ENCODE measurements at regions not wholly inside any gene's neighbourhood (a gene's known extent, or its start where the extent isn't known, plus 50 kb on each side); places are given as distances from the start of the nearest gene placed in this dataset.

DNA sequence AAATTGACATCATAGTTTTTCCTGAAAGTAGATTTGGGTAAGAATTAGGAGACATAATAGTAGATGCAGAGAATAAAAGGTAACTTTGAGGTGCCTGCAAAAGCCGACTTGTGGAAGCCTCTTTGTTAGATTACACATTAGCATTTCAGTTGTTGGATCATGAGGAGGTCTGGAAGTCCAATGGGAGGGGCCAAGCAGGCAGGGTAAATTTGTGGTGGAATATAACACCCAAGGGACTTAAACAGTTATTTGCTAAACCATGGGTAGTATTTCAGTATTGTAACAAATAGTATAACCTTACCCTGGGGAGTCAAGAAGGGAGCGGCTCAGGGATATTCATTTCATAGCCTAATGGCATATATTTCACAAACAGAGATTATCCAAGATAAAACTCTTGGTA, 810.7 kb upstream of the AMOT start:
- no peaks in the 10 kb centered on the region for H3K4me1 ChIP-seq (ENCODE audit: control insufficient read depth in 1 of 2, insufficient read depth in 2 of 2, low read length in 2 of 2)
- WGBS, 2 donors, result 71 to 81% methylated on average over 2 of the region's 2 CpGs
- H3K27me3 ChIP-seq (ENCODE audit: control insufficient read depth in 1 of 2, insufficient read depth in 2 of 2, low read length in 1 of 2), result no peaks in the 10 kb centered on the region

DNA sequence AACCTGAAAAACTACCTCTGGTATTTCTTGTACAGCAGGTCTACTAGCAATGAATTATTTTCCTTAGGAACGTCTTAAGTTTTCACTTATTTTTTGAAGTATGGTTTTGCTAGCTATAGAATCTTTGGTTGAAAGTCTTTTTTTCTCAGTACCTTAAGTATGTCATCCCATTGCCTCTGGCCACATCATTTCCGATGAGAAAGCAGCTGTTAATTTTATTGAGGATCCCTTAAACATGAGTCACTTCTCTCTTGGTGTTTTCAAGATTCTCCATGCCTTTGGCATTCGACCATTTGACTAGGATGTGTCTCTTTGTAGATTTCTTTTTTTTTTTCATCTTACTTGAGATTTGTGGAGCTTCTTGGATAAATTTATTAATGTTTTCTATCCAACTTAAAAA, 803.8 kb upstream of the AMOT start:
- H3K4me3 ChIP-seq (ENCODE audit: low read length in 2 of 2), result no peak overlapping the region
- H3K9me3 ChIP-seq (ENCODE audit: control insufficient read depth, low read length), result no peaks in the 10 kb centered on the region
- no peaks in the 10 kb centered on the region for H3K36me3 ChIP-seq (ENCODE audit: control insufficient read depth in 1 of 2, insufficient read depth in 2 of 2, low read length in 1 of 2)
- H3K27me3 ChIP-seq (ENCODE audit: control insufficient read depth in 1 of 2, insufficient read depth in 2 of 2, low read length in 1 of 2), result no peaks in the 10 kb centered on the region
- 71 to 79% methylated on average over 3 of the region's 3 CpGs for WGBS, 2 donors
- ATAC-seq (ENCODE audit: low FRiP score), result no peak
- no peak for DNase-seq
- H3K27ac ChIP-seq (ENCODE audit: low read depth in 1 of 2, low read length in 2 of 2), result no peak overlapping the region
- intact Hi-C loops (cut with DNase I), result no loop called here
- no peaks in the 10 kb centered on the region for H3K4me1 ChIP-seq (ENCODE audit: control insufficient read depth in 1 of 2, insufficient read depth in 2 of 2, low read length in 2 of 2)

More for the DNA sequence above, 810.7 kb upstream of the AMOT start:
- Histone ChIP-seq H3K9me3 (ENCODE audit: control insufficient read depth, low read length) (no peaks in the 10 kb centered on the region), H3K36me3 (ENCODE audit: control insufficient read depth in 1 of 2, insufficient read depth in 2 of 2, low read length in 1 of 2) (no peaks in the 10 kb centered on the region), H3K4me3 (ENCODE audit: low read length in 2 of 2) (no peak overlapping the region), H3K27ac (ENCODE audit: low read depth in 1 of 2, low read length in 2 of 2) (no peak overlapping the region)
- no peak for ATAC-seq (ENCODE audit: low FRiP score)
- no peak for DNase-seq
- intact Hi-C loops (cut with DNase I), result no loop called here

DNA sequence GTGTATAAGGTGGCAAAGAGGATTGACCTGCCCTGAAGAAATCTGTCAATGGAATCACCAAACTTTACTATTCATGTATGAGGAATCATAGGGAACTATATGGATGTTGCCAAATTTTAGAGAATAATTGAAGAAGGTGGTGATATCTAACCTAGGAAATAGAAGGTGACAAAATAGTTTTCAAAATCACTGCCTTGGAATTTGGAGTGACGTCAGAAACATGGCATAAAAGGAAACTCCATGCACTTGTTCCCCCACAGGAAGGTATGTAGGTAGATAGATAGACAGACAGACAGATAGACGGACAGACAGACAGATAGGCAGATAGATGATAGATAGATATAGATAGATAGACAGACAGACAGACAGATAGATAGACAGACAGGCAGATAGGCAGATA, 793.9 kb upstream of the AMOT start:
- 74 to 77% methylated on average over 2 of the region's 2 CpGs for WGBS, 2 donors
- no peaks in the 10 kb centered on the region for H3K36me3 ChIP-seq (ENCODE audit: control insufficient read depth in 1 of 2, insufficient read depth in 2 of 2, low read length in 1 of 2)
- ATAC-seq (ENCODE audit: low FRiP score) (no peak), DNase-seq (no peak)
- H3K4me1 ChIP-seq (ENCODE audit: control insufficient read depth in 1 of 2, insufficient read depth in 2 of 2, low read length in 2 of 2), result no peaks in the 10 kb centered on the region
- H3K4me3 ChIP-seq (ENCODE audit: low read length in 2 of 2), result no peak overlapping the region
- intact Hi-C loops (cut with DNase I), result no loop called here
- H3K9me3 ChIP-seq (ENCODE audit: control insufficient read depth, low read length), result no peaks in the 10 kb centered on the region
- no peak overlapping the region for H3K27ac ChIP-seq (ENCODE audit: low read depth in 1 of 2, low read length in 2 of 2)
- no peaks in the 10 kb centered on the region for H3K27me3 ChIP-seq (ENCODE audit: control insufficient read depth in 1 of 2, insufficient read depth in 2 of 2, low read length in 1 of 2)

DNA sequence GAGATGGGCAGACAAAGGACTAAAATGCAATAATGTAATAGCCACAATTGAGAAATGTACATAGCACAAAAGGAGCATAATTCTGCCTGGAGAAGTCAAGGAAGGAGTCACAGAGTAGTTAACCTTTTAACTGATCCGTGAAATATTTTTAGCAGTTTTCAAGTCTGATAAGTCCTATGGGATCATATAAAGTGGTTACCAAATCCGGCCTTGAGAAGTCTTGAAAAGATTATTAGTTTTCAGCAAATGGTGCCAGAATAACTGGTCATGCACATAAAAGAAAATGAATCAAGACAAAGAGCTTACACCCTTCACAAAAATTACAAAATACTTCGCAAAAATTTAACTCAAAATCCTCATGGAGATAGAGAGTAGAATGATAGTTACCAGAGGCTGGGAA, 788.7 kb upstream of the AMOT start:
- Histone ChIP-seq H3K27me3 (ENCODE audit: control insufficient read depth in 1 of 2, insufficient read depth in 2 of 2, low read length in 1 of 2) (no peaks in the 10 kb centered on the region), H3K4me1 (ENCODE audit: control insufficient read depth in 1 of 2, insufficient read depth in 2 of 2, low read length in 2 of 2) (no peaks in the 10 kb centered on the region), H3K36me3 (ENCODE audit: control insufficient read depth in 1 of 2, insufficient read depth in 2 of 2, low read length in 1 of 2) (no peaks in the 10 kb centered on the region), H3K27ac (ENCODE audit: low read depth in 1 of 2, low read length in 2 of 2) (no peak overlapping the region), H3K4me3 (ENCODE audit: low read length in 2 of 2) (no peak overlapping the region), H3K9me3 (ENCODE audit: control insufficient read depth, low read length) (no peaks in the 10 kb centered on the region)
- WGBS, 2 donors, result 38 to 45% methylated on average over 3 of the region's 3 CpGs
- ATAC-seq (ENCODE audit: low FRiP score) (no peak), DNase-seq (no peak)
- intact Hi-C loops (cut with DNase I), result no loop called here

DNA sequence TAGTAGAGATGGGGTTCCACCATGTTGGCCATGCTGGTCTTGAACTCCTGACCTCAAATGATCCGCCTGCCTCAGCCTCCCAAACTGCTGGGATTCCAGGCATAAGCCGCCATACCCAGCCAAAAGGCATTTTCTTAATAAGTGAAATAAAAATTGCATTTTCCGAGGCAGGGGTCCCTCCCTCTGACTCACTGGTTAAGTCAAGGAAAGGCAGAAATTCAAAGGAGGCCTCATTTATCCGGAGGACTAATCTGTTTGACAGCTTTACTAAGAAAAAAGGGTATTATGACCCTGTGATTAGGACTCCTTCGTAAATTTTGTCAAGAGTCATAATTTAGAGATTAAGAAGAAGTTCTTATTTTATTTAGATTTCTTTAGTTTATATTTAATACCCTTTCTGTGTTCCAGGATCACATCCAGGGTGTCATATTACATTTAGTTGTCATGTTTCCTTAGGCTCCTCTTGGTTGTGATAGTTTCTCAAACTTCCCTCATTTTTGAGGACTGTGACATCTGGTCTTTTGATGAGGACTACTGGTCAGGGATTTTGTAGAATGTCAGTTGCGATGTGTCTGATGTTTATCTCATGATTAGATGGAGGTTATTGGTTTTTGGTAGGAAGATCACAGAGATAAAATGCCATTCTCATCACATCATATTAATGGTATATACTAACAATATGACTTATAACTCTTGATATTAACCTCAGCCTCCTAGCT, 753.7 kb upstream of the AMOT start:
- 77 to 83% methylated on average over 6 of the region's 6 CpGs for WGBS, 2 donors

DNA sequence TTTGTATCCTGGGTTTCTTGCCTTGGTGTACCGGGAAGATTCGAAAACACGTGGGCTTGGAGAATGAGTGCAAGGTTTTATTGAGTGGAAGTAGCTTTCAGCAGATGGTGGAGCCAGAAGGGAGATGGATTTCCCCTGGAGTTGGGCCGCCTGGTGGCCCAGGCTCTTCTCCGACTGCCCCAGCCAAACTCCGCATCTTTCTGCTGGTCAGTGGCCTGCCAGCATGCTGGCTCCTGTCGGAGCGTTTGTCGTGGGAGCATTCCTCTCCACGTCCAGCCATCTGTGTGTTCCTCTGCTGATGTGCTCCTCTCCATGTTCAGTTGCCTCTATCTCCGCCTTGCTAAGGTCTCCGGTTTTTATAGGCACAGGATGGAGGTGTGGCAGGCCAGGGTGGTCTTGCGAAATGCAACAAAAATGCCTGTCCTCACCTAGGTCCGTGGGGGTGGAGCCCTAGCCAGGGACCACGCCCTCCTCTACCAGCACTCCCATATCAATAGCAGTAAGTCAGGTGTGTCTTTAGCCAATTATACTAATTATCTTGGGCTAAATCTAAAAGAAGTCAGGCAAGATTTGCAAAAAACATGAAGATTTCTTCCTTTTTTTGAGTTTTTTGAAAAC, 745.8 kb upstream of the AMOT start:
- H3K9me3 ChIP-seq (ENCODE audit: control insufficient read depth, low read length), result no peaks in the 10 kb centered on the region

More for the DNA sequence above, 753.7 kb upstream of the AMOT start:
- Histone ChIP-seq H3K4me1 (ENCODE audit: control insufficient read depth in 1 of 2, insufficient read depth in 2 of 2, low read length in 2 of 2) (no peaks in the 10 kb centered on the region), H3K9me3 (ENCODE audit: control insufficient read depth, low read length) (no peaks in the 10 kb centered on the region), H3K4me3 (ENCODE audit: low read length in 2 of 2) (no peak overlapping the region), H3K36me3 (ENCODE audit: control insufficient read depth in 1 of 2, insufficient read depth in 2 of 2, low read length in 1 of 2) (no peaks in the 10 kb centered on the region), H3K27ac (ENCODE audit: low read depth in 1 of 2, low read length in 2 of 2) (no peak overlapping the region), H3K27me3 (ENCODE audit: control insufficient read depth in 1 of 2, insufficient read depth in 2 of 2, low read length in 1 of 2) (no peaks in the 10 kb centered on the region)
- intact Hi-C loops (cut with DNase I), result no loop called here
- ATAC-seq (ENCODE audit: low FRiP score) (no peak), DNase-seq (no peak)

DNA sequence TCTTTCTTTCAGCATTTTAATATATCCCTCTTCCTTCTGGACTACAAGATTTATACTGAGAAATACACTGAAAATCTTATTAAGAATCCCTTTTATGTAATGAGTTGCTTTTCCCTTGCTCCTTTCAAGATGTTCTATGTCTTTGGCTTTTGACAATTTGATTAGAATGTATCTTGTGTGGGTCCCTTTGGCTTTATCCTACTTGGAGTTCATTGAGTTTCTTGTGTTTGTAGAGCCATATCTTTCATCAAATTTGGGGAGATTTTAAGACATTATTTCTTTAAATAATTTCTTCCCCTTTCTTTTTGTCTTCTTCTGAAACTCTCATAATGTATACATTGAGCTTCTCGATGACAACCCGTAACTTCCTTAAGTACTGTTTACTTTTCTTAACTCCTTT, 739.9 kb upstream of the AMOT start:
- H3K4me1 ChIP-seq (ENCODE audit: control insufficient read depth in 1 of 2, insufficient read depth in 2 of 2, low read length in 2 of 2), result no peaks in the 10 kb centered on the region
- H3K27me3 ChIP-seq (ENCODE audit: control insufficient read depth in 1 of 2, insufficient read depth in 2 of 2, low read length in 1 of 2), result no peaks in the 10 kb centered on the region
- H3K4me3 ChIP-seq (ENCODE audit: low read length in 2 of 2), result no peak overlapping the region
- DNase-seq (no peak), ATAC-seq (ENCODE audit: low FRiP score) (no peak)
- H3K27ac ChIP-seq (ENCODE audit: low read depth in 1 of 2, low read length in 2 of 2), result no peak overlapping the region
- H3K9me3 ChIP-seq (ENCODE audit: control insufficient read depth, low read length), result no peaks in the 10 kb centered on the region
- whole genome bisulfite sequencing, 2 donors, result 90 to 96% methylated on average over 2 of the region's 2 CpGs
- no peaks in the 10 kb centered on the region for H3K36me3 ChIP-seq (ENCODE audit: control insufficient read depth in 1 of 2, insufficient read depth in 2 of 2, low read length in 1 of 2)
- intact Hi-C loops (cut with DNase I), result no loop called here

More for the DNA sequence above, 745.8 kb upstream of the AMOT start:
- H3K4me3 ChIP-seq (ENCODE audit: low read length in 2 of 2), result no peak overlapping the region
- no peak overlapping the region for H3K27ac ChIP-seq (ENCODE audit: low read depth in 1 of 2, low read length in 2 of 2)
- H3K36me3 ChIP-seq (ENCODE audit: control insufficient read depth in 1 of 2, insufficient read depth in 2 of 2, low read length in 1 of 2), result no peaks in the 10 kb centered on the region
- intact Hi-C loops (cut with DNase I), result no loop called here
- 81 to 95% methylated on average over 15 of the region's 15 CpGs for WGBS, 2 donors
- no peaks in the 10 kb centered on the region for H3K4me1 ChIP-seq (ENCODE audit: control insufficient read depth in 1 of 2, insufficient read depth in 2 of 2, low read length in 2 of 2)
- ATAC-seq (ENCODE audit: low FRiP score), result no peak
- H3K27me3 ChIP-seq (ENCODE audit: control insufficient read depth in 1 of 2, insufficient read depth in 2 of 2, low read length in 1 of 2), result no peaks in the 10 kb centered on the region
- no peak for DNase-seq

DNA sequence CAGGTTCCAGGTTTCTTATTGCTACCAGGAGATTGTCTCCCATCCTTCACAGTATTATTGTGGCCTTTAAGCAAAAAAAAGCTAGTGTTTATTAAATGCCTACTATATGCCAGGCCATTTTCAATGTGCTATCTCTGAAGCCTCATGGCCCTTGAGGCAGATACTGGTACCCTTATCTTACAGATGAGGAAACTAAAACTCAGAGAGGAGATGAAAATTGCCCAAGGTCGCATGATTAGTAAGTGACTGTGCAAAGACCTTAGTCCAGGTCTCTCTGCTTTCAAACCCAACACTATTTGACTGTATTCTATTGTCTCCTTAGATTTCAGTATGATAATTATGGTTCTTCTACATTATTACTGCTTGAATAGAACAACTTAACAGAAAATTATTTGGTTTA, 717.9 kb upstream of the AMOT start:
- no peak overlapping the region for H3K4me3 ChIP-seq (ENCODE audit: low read length in 2 of 2)
- no peaks in the 10 kb centered on the region for H3K27me3 ChIP-seq (ENCODE audit: control insufficient read depth in 1 of 2, insufficient read depth in 2 of 2, low read length in 1 of 2)
- DNase-seq, result no peak
- WGBS, 2 donors, result 63 to 92% methylated on average over 1 of the region's 1 CpG
- no peaks in the 10 kb centered on the region for H3K9me3 ChIP-seq (ENCODE audit: control insufficient read depth, low read length)
- H3K27ac ChIP-seq (ENCODE audit: low read depth in 1 of 2, low read length in 2 of 2), result no peak overlapping the region
- H3K36me3 ChIP-seq (ENCODE audit: control insufficient read depth in 1 of 2, insufficient read depth in 2 of 2, low read length in 1 of 2), result no peaks in the 10 kb centered on the region
- ATAC-seq (ENCODE audit: low FRiP score), result no peak
- H3K4me1 ChIP-seq (ENCODE audit: control insufficient read depth in 1 of 2, insufficient read depth in 2 of 2, low read length in 2 of 2), result no peaks in the 10 kb centered on the region
- intact Hi-C loops (cut with DNase I), result no loop called here

DNA sequence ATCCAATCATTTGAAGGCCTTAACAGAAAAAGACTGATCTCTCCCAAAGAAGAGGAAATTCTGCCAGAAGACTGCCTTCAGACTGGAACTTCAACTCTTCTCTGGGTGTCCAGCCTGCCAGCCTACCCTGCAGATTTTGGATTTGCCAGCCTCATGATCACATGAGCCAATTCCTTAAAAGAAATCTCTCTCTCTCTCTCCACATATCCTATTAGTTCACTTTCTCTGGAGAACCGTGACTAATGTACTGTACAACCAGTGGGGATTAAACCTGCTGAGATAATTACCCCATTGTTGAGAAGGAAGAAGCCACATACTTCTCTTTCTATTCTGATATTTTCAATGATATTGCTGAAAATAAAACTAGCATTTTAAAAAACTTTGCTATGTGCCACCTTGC, 711.3 kb upstream of the AMOT start:
- Histone ChIP-seq H3K4me1 (ENCODE audit: control insufficient read depth in 1 of 2, insufficient read depth in 2 of 2, low read length in 2 of 2) (no peaks in the 10 kb centered on the region), H3K4me3 (ENCODE audit: low read length in 2 of 2) (no peak overlapping the region), H3K27ac (ENCODE audit: low read depth in 1 of 2, low read length in 2 of 2) (no peak overlapping the region), H3K36me3 (ENCODE audit: control insufficient read depth in 1 of 2, insufficient read depth in 2 of 2, low read length in 1 of 2) (no peaks in the 10 kb centered on the region), H3K27me3 (ENCODE audit: control insufficient read depth in 1 of 2, insufficient read depth in 2 of 2, low read length in 1 of 2) (no peaks in the 10 kb centered on the region), H3K9me3 (ENCODE audit: control insufficient read depth, low read length) (no peaks in the 10 kb centered on the region)
- no peak for ATAC-seq (ENCODE audit: low FRiP score)
- intact Hi-C loops (cut with DNase I), result no loop called here
- WGBS, 2 donors, result 86 to 100% methylated on average over 1 of the region's 1 CpG
- DNase-seq, result no peak
